ENCODE measurements at regions not wholly inside any gene's neighbourhood (a gene's known extent, or its start where the extent isn't known, plus 50 kb on each side); places are given as distances from the start of the nearest gene placed in this dataset.

DNA sequence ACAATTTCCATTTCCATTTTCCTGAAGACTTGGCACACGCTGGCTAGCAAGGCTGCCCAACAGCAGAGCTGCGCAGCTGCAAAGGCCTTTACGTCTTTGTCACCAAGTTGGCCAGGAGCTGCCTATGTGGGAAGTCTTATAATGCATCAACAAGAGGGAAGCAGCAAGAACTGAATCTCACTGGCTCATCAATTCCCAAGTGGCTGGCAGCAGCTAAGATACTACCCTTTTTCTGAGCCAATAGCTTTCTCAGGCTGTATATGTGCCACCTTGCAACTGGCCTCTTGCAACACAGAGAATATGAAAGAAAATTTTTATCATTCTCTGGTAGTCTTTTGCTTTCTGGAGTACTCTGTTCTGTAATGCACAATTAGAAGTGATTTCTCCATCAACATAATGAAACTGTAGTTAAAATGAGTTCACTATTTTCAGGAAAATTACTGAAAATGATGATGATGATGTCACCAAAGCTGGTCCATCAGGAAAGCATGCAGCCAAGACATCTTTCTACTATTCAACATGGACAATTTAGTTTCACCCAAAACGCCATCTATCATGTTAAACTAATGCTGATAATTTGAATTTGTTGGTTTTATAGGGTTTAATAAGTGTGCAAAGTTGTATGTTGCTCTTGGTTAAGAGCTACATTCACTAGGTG is 97.3 kb upstream of the FOXA2 start:
- Histone ChIP-seq H3K4me1 (ENCODE audit: insufficient read depth) (peaks cover 9% of the 10 kb centered on the region), H3K9me3 (ENCODE audit: low read depth) (no peaks in the 10 kb centered on the region), H3K36me3 (replicated peaks; ENCODE audit: insufficient read depth, low read depth) (no peaks in the 10 kb centered on the region), H3K27me3 (no peaks in the 10 kb centered on the region), H3K79me2 (no peaks in the 10 kb centered on the region), H3K4me2 (no peak overlapping the region), H3K4me3 (no peak overlapping the region), H3K9me2 (replicated peaks; ENCODE audit: insufficient read depth) (no peaks in the 10 kb centered on the region), H3K27ac (no peak overlapping the region), H4K20me1 (ENCODE audit: insufficient read depth, poor library complexity, severe bottlenecking) (no peaks in the 10 kb centered on the region), H2AFZ (no peak overlapping the region)
- DNase-seq (ENCODE audit: low spot score), result no peak
- no peak for TF ChIP-seq EZH2 (IDR thresholded peaks at IDR 0.05; ENCODE audit: borderline replicate concordance)
- TF ChIP-seq, protein P1, sequence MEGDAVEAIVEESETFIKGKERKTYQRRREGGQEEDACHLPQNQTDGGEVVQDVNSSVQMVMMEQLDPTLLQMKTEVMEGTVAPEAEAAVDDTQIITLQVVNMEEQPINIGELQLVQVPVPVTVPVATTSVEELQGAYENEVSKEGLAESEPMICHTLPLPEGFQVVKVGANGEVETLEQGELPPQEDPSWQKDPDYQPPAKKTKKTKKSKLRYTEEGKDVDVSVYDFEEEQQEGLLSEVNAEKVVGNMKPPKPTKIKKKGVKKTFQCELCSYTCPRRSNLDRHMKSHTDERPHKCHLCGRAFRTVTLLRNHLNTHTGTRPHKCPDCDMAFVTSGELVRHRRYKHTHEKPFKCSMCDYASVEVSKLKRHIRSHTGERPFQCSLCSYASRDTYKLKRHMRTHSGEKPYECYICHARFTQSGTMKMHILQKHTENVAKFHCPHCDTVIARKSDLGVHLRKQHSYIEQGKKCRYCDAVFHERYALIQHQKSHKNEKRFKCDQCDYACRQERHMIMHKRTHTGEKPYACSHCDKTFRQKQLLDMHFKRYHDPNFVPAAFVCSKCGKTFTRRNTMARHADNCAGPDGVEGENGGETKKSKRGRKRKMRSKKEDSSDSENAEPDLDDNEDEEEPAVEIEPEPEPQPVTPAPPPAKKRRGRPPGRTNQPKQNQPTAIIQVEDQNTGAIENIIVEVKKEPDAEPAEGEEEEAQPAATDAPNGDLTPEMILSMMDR (IDR thresholded peaks at IDR 0.05; ENCODE audit: poor library complexity), result no peak
- TF ChIP-seq EZH2phosphoT487 (IDR thresholded peaks at IDR 0.05; ENCODE audit: low read depth, severe bottlenecking, unreplicated experiment), result no peak
- 66% methylated on average over 4 of the region's 4 CpGs for WGBS (ENCODE audit: low lambda C conversion rate, missing lambda C conversion rate)

DNA sequence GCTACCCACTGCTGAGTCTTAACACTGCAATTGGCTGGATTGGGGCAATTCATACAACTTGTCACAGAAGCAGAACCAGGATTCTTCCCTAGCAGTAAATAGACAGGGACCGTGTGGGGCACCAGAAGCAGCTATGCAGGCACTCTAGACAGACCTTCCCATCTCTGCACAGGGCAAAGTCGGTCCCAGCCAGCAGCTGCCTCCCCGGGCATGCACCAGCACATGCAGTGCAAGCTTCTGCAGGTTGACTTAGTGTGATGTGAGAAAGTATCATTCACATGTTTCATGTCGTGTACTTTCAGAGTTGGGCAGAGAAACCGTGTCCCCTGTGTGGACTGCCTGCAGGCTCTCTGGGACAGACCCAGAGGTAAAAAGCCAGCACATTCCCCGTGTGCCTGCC is 98.0 kb upstream of the FOXA2 start:
- no peak overlapping the region for H3K4me2 ChIP-seq
- no peaks in the 10 kb centered on the region for H4K20me1 ChIP-seq (ENCODE audit: insufficient read depth, poor library complexity, severe bottlenecking)
- H3K79me2 ChIP-seq, result no peaks in the 10 kb centered on the region
- TF ChIP-seq, protein P1 (IDR thresholded peaks at IDR 0.05; ENCODE audit: poor library complexity), result no peak
- TF ChIP-seq EZH2phosphoT487 (IDR thresholded peaks at IDR 0.05; ENCODE audit: low read depth, severe bottlenecking, unreplicated experiment) (no peak), EZH2 (IDR thresholded peaks at IDR 0.05; ENCODE audit: borderline replicate concordance) (no peak)
- no peak overlapping the region for H3K4me3 ChIP-seq
- no peak for DNase-seq (ENCODE audit: low spot score)
- WGBS (ENCODE audit: low lambda C conversion rate, missing lambda C conversion rate), result 80% methylated on average over 6 of the region's 6 CpGs
- H3K36me3 ChIP-seq (replicated peaks; ENCODE audit: insufficient read depth, low read depth), result no peaks in the 10 kb centered on the region
- H3K9me3 ChIP-seq (ENCODE audit: low read depth), result no peaks in the 10 kb centered on the region
- H3K27me3 ChIP-seq, result no peaks in the 10 kb centered on the region
- H3K27ac ChIP-seq, result no peak overlapping the region
- H3K4me1 ChIP-seq (ENCODE audit: insufficient read depth), result peaks cover 9% of the 10 kb centered on the region
- no peak overlapping the region for H2AFZ ChIP-seq
- no peaks in the 10 kb centered on the region for H3K9me2 ChIP-seq (replicated peaks; ENCODE audit: insufficient read depth)

DNA sequence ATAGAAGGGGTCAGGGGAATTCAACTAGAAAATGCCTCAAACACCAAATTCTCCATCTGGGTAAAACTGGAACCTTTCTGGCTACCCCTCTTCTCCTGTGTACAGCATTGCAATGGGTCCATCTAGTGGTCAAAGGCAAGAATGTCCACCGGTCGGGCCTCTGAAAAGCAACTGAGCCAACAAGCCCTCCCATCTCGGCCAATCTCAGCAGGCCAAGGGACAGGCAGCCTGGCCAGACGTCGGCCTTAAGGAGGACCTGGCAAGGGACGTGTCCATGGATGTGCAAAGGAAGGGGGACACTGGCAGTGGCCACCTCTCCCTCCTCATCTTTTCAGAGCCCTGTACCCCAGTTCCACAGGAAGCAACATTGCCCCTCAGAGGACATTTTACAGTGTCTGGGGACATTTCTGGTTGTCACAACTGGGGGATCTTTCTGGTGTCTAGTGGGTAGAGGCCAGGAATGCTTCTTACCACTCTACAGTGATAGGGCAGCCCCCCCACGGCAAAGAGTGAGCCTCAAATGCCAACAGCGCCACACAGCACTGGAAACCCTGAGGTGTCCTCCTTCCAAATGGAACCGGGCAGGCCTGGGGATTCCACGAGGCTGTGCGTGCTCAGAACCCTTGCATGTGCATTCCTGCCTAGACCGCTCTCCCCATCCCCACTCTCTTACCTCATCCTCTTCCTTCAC is 99.8 kb upstream of the FOXA2 start:
- TF ChIP-seq, protein P1 (IDR thresholded peaks at IDR 0.05; ENCODE audit: poor library complexity), result peak; percentile 89
- no peak for TF ChIP-seq EZH2phosphoT487 (IDR thresholded peaks at IDR 0.05; ENCODE audit: low read depth, severe bottlenecking, unreplicated experiment)
- WGBS (ENCODE audit: low lambda C conversion rate, missing lambda C conversion rate), result 36% methylated on average over 12 of the region's 12 CpGs
- no peak overlapping the region for H3K27ac ChIP-seq

More for the DNA sequence above, 99.8 kb upstream of the FOXA2 start:
- no peaks in the 10 kb centered on the region for H3K79me2 ChIP-seq
- H4K20me1 ChIP-seq (ENCODE audit: insufficient read depth, poor library complexity, severe bottlenecking), result no peaks in the 10 kb centered on the region
- no peaks in the 10 kb centered on the region for H3K9me3 ChIP-seq (ENCODE audit: low read depth)
- no peaks in the 10 kb centered on the region for H3K9me2 ChIP-seq (replicated peaks; ENCODE audit: insufficient read depth)
- peaks cover 6% of the 10 kb centered on the region for H3K4me1 ChIP-seq (ENCODE audit: insufficient read depth)
- DNase-seq (ENCODE audit: low spot score), result peak; percentile 86
- no peak overlapping the region for H3K4me3 ChIP-seq
- no peak overlapping the region for H3K4me2 ChIP-seq
- H3K27me3 ChIP-seq, result no peaks in the 10 kb centered on the region
- no peak overlapping the region for H2AFZ ChIP-seq
- no peaks in the 10 kb centered on the region for H3K36me3 ChIP-seq (replicated peaks; ENCODE audit: insufficient read depth, low read depth)

Measured in hepatocyte (in vitro differentiated cells).